ENCODE measurements at regions not wholly inside any gene's neighbourhood (a gene's known extent, or its start where the extent isn't known, plus 50 kb on each side); places are given as distances from the start of the nearest gene placed in this dataset.

- no peaks in the 10 kb centered on the region for H3K36me3 ChIP-seq (ENCODE audit: control insufficient read depth, insufficient read depth, low read length)
- no peaks in the 10 kb centered on the region for H3K27me3 ChIP-seq (ENCODE audit: control insufficient read depth, insufficient read depth, low read length)
- H3K9me3 ChIP-seq (ENCODE audit: control insufficient read depth, insufficient read depth, low read length), result no peaks in the 10 kb centered on the region
- no peaks in the 10 kb centered on the region for H3K4me1 ChIP-seq (ENCODE audit: control insufficient read depth, insufficient read depth, low read length)
- H3K27ac ChIP-seq (ENCODE audit: low read length), result no peak overlapping the region
- DNase-seq (ENCODE audit: low read depth, low spot score), result no peak
- no peak overlapping the region for H3K4me3 ChIP-seq (ENCODE audit: low read length)
- no CpG with 5 or more reads among the region's 4 CpGs for WGBS (ENCODE audit: insufficient coverage, insufficient read length)
Measured at GRCh38 chr2:151037434-151037833, 224.2 kb downstream of the RBM43 start.

GRCh38 chr2:151033271-151034248, 228.1 kb downstream of the RBM43 start:
- no CpG with 5 or more reads among the region's 4 CpGs for WGBS (ENCODE audit: insufficient coverage, insufficient read length)
- H3K9me3 ChIP-seq (ENCODE audit: control insufficient read depth, insufficient read depth, low read length), result no peaks in the 10 kb centered on the region
- H3K36me3 ChIP-seq (ENCODE audit: control insufficient read depth, insufficient read depth, low read length), result no peaks in the 10 kb centered on the region
- no peaks in the 10 kb centered on the region for H3K27me3 ChIP-seq (ENCODE audit: control insufficient read depth, insufficient read depth, low read length)
- DNase-seq (ENCODE audit: low read depth, low spot score), result no peak
- no peak overlapping the region for H3K27ac ChIP-seq (ENCODE audit: low read length)
- H3K4me1 ChIP-seq (ENCODE audit: control insufficient read depth, insufficient read depth, low read length), result no peaks in the 10 kb centered on the region
- no peak overlapping the region for H3K4me3 ChIP-seq (ENCODE audit: low read length)

GRCh38 chr2:151032741-151033191, 228.9 kb downstream of the RBM43 start:
- Histone ChIP-seq H3K27ac (ENCODE audit: low read length) (no peak overlapping the region), H3K4me3 (ENCODE audit: low read length) (no peak overlapping the region)
- no peak for DNase-seq (ENCODE audit: low read depth, low spot score)

GRCh38 chr2:151030663-151031230, 230.9 kb downstream of the RBM43 start:
- Histone ChIP-seq H3K27me3 (ENCODE audit: control insufficient read depth, insufficient read depth, low read length) (no peaks in the 10 kb centered on the region), H3K4me1 (ENCODE audit: control insufficient read depth, insufficient read depth, low read length) (no peaks in the 10 kb centered on the region), H3K27ac (ENCODE audit: low read length) (no peak overlapping the region), H3K9me3 (ENCODE audit: control insufficient read depth, insufficient read depth, low read length) (no peaks in the 10 kb centered on the region), H3K36me3 (ENCODE audit: control insufficient read depth, insufficient read depth, low read length) (no peaks in the 10 kb centered on the region), H3K4me3 (ENCODE audit: low read length) (no peak overlapping the region)
- DNase-seq (ENCODE audit: low read depth, low spot score), result no peak
- no CpG with 5 or more reads among the region's 8 CpGs for WGBS (ENCODE audit: insufficient coverage, insufficient read length)

More at GRCh38 chr2:151032741-151033191, 228.9 kb downstream of the RBM43 start:
- H3K27me3 ChIP-seq (ENCODE audit: control insufficient read depth, insufficient read depth, low read length), result no peaks in the 10 kb centered on the region
- no peaks in the 10 kb centered on the region for H3K4me1 ChIP-seq (ENCODE audit: control insufficient read depth, insufficient read depth, low read length)
- H3K9me3 ChIP-seq (ENCODE audit: control insufficient read depth, insufficient read depth, low read length), result no peaks in the 10 kb centered on the region
- no CpG with 5 or more reads among the region's 2 CpGs for WGBS (ENCODE audit: insufficient coverage, insufficient read length)
- H3K36me3 ChIP-seq (ENCODE audit: control insufficient read depth, insufficient read depth, low read length), result no peaks in the 10 kb centered on the region

DNA sequence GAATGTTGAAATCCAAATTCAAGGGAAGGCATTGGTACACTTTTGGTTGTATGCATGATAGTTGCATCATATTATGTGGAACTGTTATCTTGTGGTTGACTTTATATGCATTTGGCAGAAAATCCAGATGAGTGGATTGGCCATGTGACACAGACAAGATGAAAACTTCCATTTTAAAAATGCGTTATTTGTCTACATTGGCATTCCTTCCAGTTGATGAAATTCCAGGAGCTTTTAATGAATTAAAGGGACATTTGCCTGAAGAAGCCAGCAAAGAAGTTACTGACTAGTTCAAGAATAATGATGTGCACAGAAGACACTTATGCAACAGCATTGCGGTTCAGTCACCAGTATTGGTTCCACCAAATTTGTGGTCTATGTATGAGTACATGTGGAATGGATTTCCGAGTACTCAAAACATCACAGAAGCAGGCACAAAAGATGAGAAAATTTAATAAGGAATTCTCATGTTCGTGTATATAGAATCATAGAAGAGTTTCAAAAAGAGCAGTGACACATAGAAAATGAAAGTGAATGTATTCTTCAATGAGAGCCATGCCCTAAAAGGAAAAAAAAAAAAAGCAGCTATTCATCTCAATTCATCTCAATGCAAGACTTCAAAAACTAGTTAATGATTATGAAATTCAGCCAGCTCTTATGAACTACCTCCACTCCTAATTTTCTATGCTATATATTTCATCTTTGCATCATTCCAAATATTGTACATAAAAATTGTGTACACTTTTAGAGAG, 232.1 kb downstream of the RBM43 start:
- Histone ChIP-seq H3K4me1 (ENCODE audit: control insufficient read depth, insufficient read depth, low read length) (no peaks in the 10 kb centered on the region), H3K4me3 (ENCODE audit: low read length) (no peak overlapping the region), H3K27me3 (ENCODE audit: control insufficient read depth, insufficient read depth, low read length) (no peaks in the 10 kb centered on the region), H3K36me3 (ENCODE audit: control insufficient read depth, insufficient read depth, low read length) (no peaks in the 10 kb centered on the region), H3K27ac (ENCODE audit: low read length) (no peak overlapping the region), H3K9me3 (ENCODE audit: control insufficient read depth, insufficient read depth, low read length) (no peaks in the 10 kb centered on the region)
- no CpG with 5 or more reads among the region's 4 CpGs for WGBS (ENCODE audit: insufficient coverage, insufficient read length)
- DNase-seq (ENCODE audit: low read depth, low spot score), result no peak

DNA sequence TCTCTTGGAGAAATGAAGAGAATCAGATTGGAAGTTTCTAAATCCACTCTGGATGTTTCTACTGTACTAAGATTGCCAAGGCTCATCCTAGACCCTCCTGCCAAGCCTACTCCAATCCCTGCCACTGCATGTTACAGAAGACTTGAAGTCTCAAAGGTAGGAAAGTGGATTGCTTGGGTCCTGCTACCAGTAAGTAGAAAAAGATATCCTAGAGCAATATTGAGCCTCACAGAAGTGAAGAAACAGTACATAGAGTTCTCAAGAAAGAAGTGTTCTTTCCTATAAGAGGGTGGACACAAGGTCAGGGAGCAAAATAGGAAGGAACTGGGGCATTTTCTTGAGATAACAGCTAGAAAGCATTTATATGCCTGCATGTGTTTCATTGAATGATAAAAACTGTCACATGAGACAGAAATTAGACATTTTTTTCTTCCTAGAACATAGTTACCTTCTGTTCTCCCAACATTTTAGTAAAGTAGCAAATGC, 232.9 kb downstream of the RBM43 start:
- no peaks in the 10 kb centered on the region for H3K4me1 ChIP-seq (ENCODE audit: control insufficient read depth, insufficient read depth, low read length)
- no peaks in the 10 kb centered on the region for H3K36me3 ChIP-seq (ENCODE audit: control insufficient read depth, insufficient read depth, low read length)
- H3K9me3 ChIP-seq (ENCODE audit: control insufficient read depth, insufficient read depth, low read length), result no peaks in the 10 kb centered on the region
- H3K27me3 ChIP-seq (ENCODE audit: control insufficient read depth, insufficient read depth, low read length), result no peaks in the 10 kb centered on the region
- no peak overlapping the region for H3K4me3 ChIP-seq (ENCODE audit: low read length)
- no peak for DNase-seq (ENCODE audit: low read depth, low spot score)
- no peak overlapping the region for H3K27ac ChIP-seq (ENCODE audit: low read length)

- no peaks in the 10 kb centered on the region for H3K9me3 ChIP-seq (ENCODE audit: control insufficient read depth, insufficient read depth, low read length)
- H3K4me3 ChIP-seq (ENCODE audit: low read length), result no peak overlapping the region
- H3K27ac ChIP-seq (ENCODE audit: low read length), result no peak overlapping the region
- no peak for DNase-seq (ENCODE audit: low read depth, low spot score)
- no peaks in the 10 kb centered on the region for H3K36me3 ChIP-seq (ENCODE audit: control insufficient read depth, insufficient read depth, low read length)
- H3K4me1 ChIP-seq (ENCODE audit: control insufficient read depth, insufficient read depth, low read length), result no peaks in the 10 kb centered on the region
- no CpG with 5 or more reads among the region's 6 CpGs for WGBS (ENCODE audit: insufficient coverage, insufficient read length)
- H3K27me3 ChIP-seq (ENCODE audit: control insufficient read depth, insufficient read depth, low read length), result no peaks in the 10 kb centered on the region
Measured at GRCh38 chr2:151027151-151027550, 234.5 kb downstream of the RBM43 start.

GRCh38 chr2:151025816-151026215, 235.8 kb downstream of the RBM43 start:
- Histone ChIP-seq H3K36me3 (ENCODE audit: control insufficient read depth, insufficient read depth, low read length) (no peaks in the 10 kb centered on the region), H3K27me3 (ENCODE audit: control insufficient read depth, insufficient read depth, low read length) (no peaks in the 10 kb centered on the region), H3K4me3 (ENCODE audit: low read length) (no peak overlapping the region), H3K9me3 (ENCODE audit: control insufficient read depth, insufficient read depth, low read length) (no peaks in the 10 kb centered on the region), H3K4me1 (ENCODE audit: control insufficient read depth, insufficient read depth, low read length) (no peaks in the 10 kb centered on the region), H3K27ac (ENCODE audit: low read length) (no peak overlapping the region)
- DNase-seq (ENCODE audit: low read depth, low spot score), result no peak
- WGBS (ENCODE audit: insufficient coverage, insufficient read length), result no CpG with 5 or more reads among the region's 1 CpG

- Histone ChIP-seq H3K4me1 (ENCODE audit: control insufficient read depth, insufficient read depth, low read length) (no peaks in the 10 kb centered on the region), H3K27ac (ENCODE audit: low read length) (no peak overlapping the region), H3K4me3 (ENCODE audit: low read length) (no peak overlapping the region), H3K27me3 (ENCODE audit: control insufficient read depth, insufficient read depth, low read length) (no peaks in the 10 kb centered on the region), H3K36me3 (ENCODE audit: control insufficient read depth, insufficient read depth, low read length) (no peaks in the 10 kb centered on the region), H3K9me3 (ENCODE audit: control insufficient read depth, insufficient read depth, low read length) (no peaks in the 10 kb centered on the region)
- no peak for DNase-seq (ENCODE audit: low read depth, low spot score)
- WGBS (ENCODE audit: insufficient coverage, insufficient read length), result no CpG with 5 or more reads among the region's 4 CpGs
Measured at GRCh38 chr2:151024696-151025251, 236.9 kb downstream of the RBM43 start.
